WERI-Rb-1 (cell line): ENCODE measurements at regions not wholly inside any gene's neighbourhood (a gene's known extent, or its start where the extent isn't known, plus 50 kb on each side); places are given as distances from the start of the nearest gene placed in this dataset.

Source experiments
- DNase-seq: peaks from one replicate; pipeline ENCODE4 v3.0.0-alpha.2; 2020
- H3K27ac ChIP-seq: fragments of 250-450 bp; sonication (Bioruptor Pico); 2 replicates; pipeline ENCODE4 v1.5.1; 2020; ENCODE audit warnings: mild to moderate bottlenecking, moderate library complexity
- H3K27me3 ChIP-seq: fragments of 250-450 bp; sonication (Bioruptor Pico); 2 replicates; pipeline ENCODE4 v1.5.1; 2021; ENCODE audit warnings: mild to moderate bottlenecking, low read depth, moderate library complexity; ENCODE audit not compliant: insufficient read depth, severe bottlenecking
- H3K36me3 ChIP-seq: fragments of 250-450 bp; sonication (Bioruptor Pico); 2 replicates; pipeline ENCODE4 v1.5.1; 2020; ENCODE audit warnings: mild to moderate bottlenecking, moderate library complexity
- H3K4me3 ChIP-seq: 2 replicates; pipeline ENCODE4 v1.5.1; 2011; ENCODE audit warnings: low read depth, mild to moderate bottlenecking, control low read depth, low read length
- H3K9me3 ChIP-seq: fragments of 250-450 bp; sonication (Bioruptor Pico); 2 replicates; pipeline ENCODE4 v1.5.1; 2021; ENCODE audit warnings: mild to moderate bottlenecking, moderate library complexity; ENCODE audit not compliant: severe bottlenecking
- TF ChIP-seq, protein P1 (sequence below): IDR thresholded peaks from 2 replicates; pipeline ENCODE4 v1.5.1; 2011; ENCODE audit warnings: low read depth, mild to moderate bottlenecking, control low read depth, inconsistent platforms, low read length

DNA sequence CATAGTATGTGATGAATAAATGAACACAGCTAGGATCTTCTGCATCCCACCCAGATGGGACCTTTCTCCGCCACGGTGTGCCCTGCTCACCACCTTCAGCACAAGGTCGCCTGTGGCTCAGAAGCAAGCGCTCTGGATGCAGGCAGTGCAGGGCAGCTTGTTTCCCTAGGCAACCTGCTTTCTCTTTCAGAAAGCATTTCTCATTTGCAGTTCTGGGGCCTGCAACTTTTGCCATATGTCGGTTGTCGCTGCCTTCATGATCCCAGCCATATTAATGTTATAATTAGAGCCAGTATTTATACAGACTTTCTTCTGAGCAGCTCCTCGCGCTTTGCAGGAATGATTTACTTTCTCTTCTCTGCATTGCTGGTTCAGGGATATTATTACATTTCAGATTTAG lies 692.8 kb downstream of the RNF144A start:
- TF ChIP-seq, protein P1, sequence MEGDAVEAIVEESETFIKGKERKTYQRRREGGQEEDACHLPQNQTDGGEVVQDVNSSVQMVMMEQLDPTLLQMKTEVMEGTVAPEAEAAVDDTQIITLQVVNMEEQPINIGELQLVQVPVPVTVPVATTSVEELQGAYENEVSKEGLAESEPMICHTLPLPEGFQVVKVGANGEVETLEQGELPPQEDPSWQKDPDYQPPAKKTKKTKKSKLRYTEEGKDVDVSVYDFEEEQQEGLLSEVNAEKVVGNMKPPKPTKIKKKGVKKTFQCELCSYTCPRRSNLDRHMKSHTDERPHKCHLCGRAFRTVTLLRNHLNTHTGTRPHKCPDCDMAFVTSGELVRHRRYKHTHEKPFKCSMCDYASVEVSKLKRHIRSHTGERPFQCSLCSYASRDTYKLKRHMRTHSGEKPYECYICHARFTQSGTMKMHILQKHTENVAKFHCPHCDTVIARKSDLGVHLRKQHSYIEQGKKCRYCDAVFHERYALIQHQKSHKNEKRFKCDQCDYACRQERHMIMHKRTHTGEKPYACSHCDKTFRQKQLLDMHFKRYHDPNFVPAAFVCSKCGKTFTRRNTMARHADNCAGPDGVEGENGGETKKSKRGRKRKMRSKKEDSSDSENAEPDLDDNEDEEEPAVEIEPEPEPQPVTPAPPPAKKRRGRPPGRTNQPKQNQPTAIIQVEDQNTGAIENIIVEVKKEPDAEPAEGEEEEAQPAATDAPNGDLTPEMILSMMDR, result no peak
- Histone ChIP-seq H3K4me3 (no peak overlapping the region), H3K9me3 (no peaks in the 10 kb centered on the region), H3K36me3 (no peaks in the 10 kb centered on the region), H3K27me3 (no peaks in the 10 kb centered on the region), H3K27ac (no peak overlapping the region)
- no peak for DNase-seq

DNA sequence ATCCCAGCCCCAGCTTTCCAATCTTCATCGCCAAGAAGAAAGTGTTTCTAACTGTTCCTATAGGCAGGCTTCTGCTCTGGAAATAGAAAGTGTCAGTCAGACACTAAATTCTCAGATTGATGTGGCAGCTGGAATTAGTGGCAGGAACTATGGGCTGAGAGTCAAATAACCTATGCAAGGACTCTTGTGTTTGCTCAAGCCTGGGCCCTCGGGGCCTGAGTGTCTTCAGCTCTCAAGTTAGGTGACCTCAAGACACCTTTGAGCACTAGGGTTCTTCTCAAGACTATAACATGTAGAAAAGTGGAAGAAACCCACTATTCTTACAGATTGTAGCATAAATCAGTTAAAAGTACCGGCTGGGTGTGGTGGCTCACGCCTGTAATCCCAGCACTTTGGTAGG lies 694.5 kb downstream of the RNF144A start:
- H3K27me3 ChIP-seq, result no peaks in the 10 kb centered on the region
- H3K27ac ChIP-seq, result no peak overlapping the region
- no peak overlapping the region for H3K4me3 ChIP-seq
- TF ChIP-seq, protein P1, result no peak
- no peaks in the 10 kb centered on the region for H3K36me3 ChIP-seq
- DNase-seq, result no peak
- H3K9me3 ChIP-seq, result no peaks in the 10 kb centered on the region

DNA sequence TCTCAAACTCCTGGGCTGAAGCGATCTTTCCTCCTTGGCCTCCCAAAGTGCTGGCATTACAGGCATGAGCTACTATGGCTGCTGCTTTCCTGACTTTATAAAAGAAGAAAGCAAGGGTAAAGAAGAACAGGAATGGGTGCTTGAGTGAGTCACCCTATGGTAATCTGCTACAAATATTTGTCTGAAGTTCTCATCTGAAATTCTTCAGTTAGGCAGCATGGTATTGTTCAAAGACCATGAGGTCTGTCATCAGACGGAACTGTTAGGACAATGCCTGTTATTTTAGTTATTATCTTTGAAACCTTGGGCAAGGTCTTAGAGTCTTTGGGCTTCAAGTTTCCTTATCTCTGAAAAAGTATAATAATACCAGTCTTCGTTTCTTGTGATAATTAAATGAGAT lies 695.8 kb downstream of the RNF144A start:
- Histone ChIP-seq H3K27ac (no peak overlapping the region), H3K9me3 (no peaks in the 10 kb centered on the region), H3K27me3 (no peaks in the 10 kb centered on the region), H3K4me3 (no peak overlapping the region), H3K36me3 (no peaks in the 10 kb centered on the region)
- TF ChIP-seq, protein P1, result no peak
- DNase-seq, result no peak

DNA sequence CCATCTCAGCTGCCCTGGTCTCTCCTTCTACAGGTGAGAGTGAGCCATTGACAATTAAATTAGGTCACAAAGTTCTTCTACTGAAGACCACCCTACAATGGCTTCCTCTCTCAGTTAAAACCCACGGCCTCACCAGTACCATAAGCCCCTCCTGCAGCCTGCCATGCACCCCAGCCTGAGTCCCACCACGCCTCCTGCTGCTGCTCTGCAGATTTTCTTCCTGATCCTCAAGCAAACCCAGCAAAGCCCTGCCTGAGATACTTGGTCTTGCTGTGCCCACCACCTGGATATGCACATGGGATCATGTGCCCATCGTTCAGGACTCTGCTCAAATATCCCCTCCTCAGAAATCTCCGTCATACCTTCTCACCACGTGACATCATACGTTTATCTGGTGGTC lies 696.6 kb downstream of the RNF144A start:
- Histone ChIP-seq H3K4me3 (no peak overlapping the region), H3K27ac (no peak overlapping the region), H3K27me3 (no peaks in the 10 kb centered on the region), H3K36me3 (no peaks in the 10 kb centered on the region), H3K9me3 (no peaks in the 10 kb centered on the region)
- TF ChIP-seq, protein P1, result no peak
- no peak for DNase-seq

DNA sequence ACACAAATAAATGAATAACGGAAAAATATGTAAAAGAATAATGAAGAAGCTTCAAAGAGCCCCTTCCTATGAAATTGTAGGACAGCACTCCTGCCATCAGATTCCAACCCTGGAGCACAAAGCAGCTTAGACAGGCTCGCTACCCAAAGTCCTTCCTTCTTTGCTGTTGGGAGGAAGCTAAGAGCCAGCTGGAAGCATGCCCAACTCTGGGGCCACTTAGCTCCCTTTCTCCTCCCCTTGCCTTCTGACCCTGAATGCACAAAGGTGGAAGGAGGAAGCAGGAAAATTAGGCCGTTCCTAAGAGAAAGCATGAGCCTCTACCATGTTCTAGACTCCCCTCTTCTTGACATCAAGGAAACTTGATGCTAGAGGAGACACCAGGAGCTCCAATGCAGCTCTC lies 700.8 kb downstream of the RNF144A start:
- H3K9me3 ChIP-seq, result no peaks in the 10 kb centered on the region
- DNase-seq, result no peak
- TF ChIP-seq, protein P1, result no peak
- H3K27me3 ChIP-seq, result no peaks in the 10 kb centered on the region
- no peaks in the 10 kb centered on the region for H3K36me3 ChIP-seq
- H3K4me3 ChIP-seq, result no peak overlapping the region
- H3K27ac ChIP-seq, result no peak overlapping the region

DNA sequence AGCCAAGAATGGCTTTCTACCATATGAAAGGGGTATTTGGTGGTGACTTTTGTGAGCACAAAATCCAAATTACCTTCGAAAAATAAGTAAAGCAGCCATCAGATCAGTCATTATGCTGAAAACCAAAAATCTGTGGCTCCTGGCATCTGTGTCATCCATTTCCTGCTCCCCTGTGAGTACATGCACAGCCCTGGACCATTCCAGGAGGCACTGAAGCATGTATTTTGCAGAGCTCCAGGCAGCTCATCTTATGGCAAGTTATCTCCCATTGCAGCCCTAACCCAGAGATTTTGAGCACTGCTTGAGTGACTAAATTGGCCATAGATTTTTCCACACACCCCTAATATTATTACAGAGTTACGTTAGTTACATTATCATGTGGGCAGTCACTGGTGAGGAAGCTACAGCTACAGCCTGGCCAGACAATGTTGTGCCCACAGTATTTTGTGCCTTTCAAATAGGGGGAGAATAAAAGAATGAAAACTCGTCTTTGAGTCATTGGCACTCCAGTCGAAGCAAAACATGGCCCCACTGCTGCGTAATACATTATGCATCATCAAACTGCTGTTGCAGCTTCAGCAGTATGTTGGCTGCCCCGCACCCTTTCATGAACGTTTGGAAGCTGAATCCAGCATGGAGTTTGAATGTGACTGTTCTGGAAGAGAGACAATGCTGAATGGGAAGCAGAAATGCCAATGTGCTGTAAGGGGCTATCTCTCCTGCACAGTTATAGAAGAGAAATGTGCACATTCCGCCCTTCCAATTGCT lies 702.2 kb downstream of the RNF144A start:
- Histone ChIP-seq H3K27me3 (no peaks in the 10 kb centered on the region), H3K36me3 (no peaks in the 10 kb centered on the region), H3K9me3 (no peaks in the 10 kb centered on the region), H3K27ac (no peak overlapping the region), H3K4me3 (no peak overlapping the region)
- TF ChIP-seq, protein P1, result no peak
- no peak for DNase-seq
